HG02870 (cell line): ENCODE measurements at regions not wholly inside any gene's neighbourhood (a gene's known extent, or its start where the extent isn't known, plus 50 kb on each side); places are given as distances from the start of the nearest gene placed in this dataset.
A peak's percentile ranks its signal among the peaks of the same experiment; 100 is the strongest.
"Not testable (repeated sequence)": the region's sequence is repeated elsewhere in the genome, so short reads cannot be mapped to it uniquely, and the experiment has no call there.

Experiments used
- ATAC-seq: cut with Tn5 transposase; IDR thresholded peaks from one replicate; pipeline ENCODE4 v1.9.1; 2021; ENCODE audit warnings: mild to moderate bottlenecking, moderate library complexity; ENCODE audit not compliant: unreplicated experiment

GRCh38 chr2:57475391-57475790, 571.2 kb upstream of the VRK2 start:
- no peak for ATAC-seq

GRCh38 chr2:57479981-57480380, 566.6 kb upstream of the VRK2 start:
- ATAC-seq, result no peak

GRCh38 chr2:57488061-57488460, 558.5 kb upstream of the VRK2 start:
- no peak for ATAC-seq

GRCh38 chr2:57490741-57491140, 555.9 kb upstream of the VRK2 start:
- no peak for ATAC-seq

- ATAC-seq, result no peak
Measured at GRCh38 chr2:57491213-57491612, 555.4 kb upstream of the VRK2 start.

GRCh38 chr2:57493966-57494365, 552.6 kb upstream of the VRK2 start:
- not testable (repeated sequence) for ATAC-seq

- ATAC-seq, result peak; percentile 84
Measured at GRCh38 chr2:57497489-57498096, 549.0 kb upstream of the VRK2 start.

- ATAC-seq, result no peak
Measured at GRCh38 chr2:57504787-57505186, 541.8 kb upstream of the VRK2 start.

GRCh38 chr2:57509189-57509588, 537.4 kb upstream of the VRK2 start:
- ATAC-seq, result no peak

- peak; percentile 44 for ATAC-seq
Measured at GRCh38 chr2:57510704-57511103, 535.9 kb upstream of the VRK2 start.

GRCh38 chr2:57515366-57515765, 531.2 kb upstream of the VRK2 start:
- no peak for ATAC-seq

GRCh38 chr2:57516698-57517340, 529.8 kb upstream of the VRK2 start:
- peak; percentile 91 for ATAC-seq

GRCh38 chr2:57523304-57523703, 523.3 kb upstream of the VRK2 start:
- no peak for ATAC-seq

- ATAC-seq, result no peak
Measured at GRCh38 chr2:57527685-57528084, 518.9 kb upstream of the VRK2 start.

- no peak for ATAC-seq
Measured at GRCh38 chr2:57528499-57528898, 518.1 kb upstream of the VRK2 start.

GRCh38 chr2:57534358-57534757, 512.2 kb upstream of the VRK2 start:
- no peak for ATAC-seq

GRCh38 chr2:57536535-57537231, 509.9 kb upstream of the VRK2 start:
- peak; percentile 86 for ATAC-seq

GRCh38 chr2:57539761-57540160, 506.8 kb upstream of the VRK2 start:
- no peak for ATAC-seq

GRCh38 chr2:57542081-57542480, 504.5 kb upstream of the VRK2 start:
- no peak for ATAC-seq

- no peak for ATAC-seq
Measured at GRCh38 chr2:57543211-57543610, 503.4 kb upstream of the VRK2 start.

GRCh38 chr2:57544624-57545023, 502.0 kb upstream of the VRK2 start:
- no peak for ATAC-seq

GRCh38 chr2:57546478-57546877, 500.1 kb upstream of the VRK2 start:
- no peak for ATAC-seq
